PC-9 (cell line): ENCODE measurements at regions not wholly inside any gene's neighbourhood (a gene's known extent, or its start where the extent isn't known, plus 50 kb on each side); places are given as distances from the start of the nearest gene placed in this dataset.

ENCODE experiments used
- BruUV-seq: library from RNA; stranded (reverse); fragments of 400-500 nt; replicated peaks from 2 replicates; lab custom pipeline; 2021; lab: Mats Ljungman, UMichigan
- CTCF ChIA-PET: fragments of 300-600 bp; sonication (Branson Sonifier 250); formaldehyde crosslinking; loops from one replicate; lab custom pipeline; 2022; ENCODE audit warnings: antibody characterized with exemption; lab: Charles Lee
- POLR2A ChIA-PET: fragments of 300-600 bp; sonication (Branson Sonifier 250); formaldehyde crosslinking; loops from one replicate; lab custom pipeline; 2022; ENCODE audit warnings: antibody characterized with exemption; ENCODE audit not compliant: unreplicated experiment; lab: Charles Lee
- DNase-seq, 2 experiments: peaks; one replicate each; pipeline versions ENCODE4 v3.0.0 to v3.0.0-alpha.2; 2015 to 2022; ENCODE audit warnings: mixed read lengths in 1 of 2
- H2AFZ ChIP-seq: fragments of 200-600 bp; sonication (generic); 2 replicates; pipeline ENCODE4 v1.8.1; 2017; ENCODE audit warnings: antibody characterized with exemption
- H3F3A ChIP-seq: fragments of 200-600 bp; sonication (generic); 2 replicates; pipeline ENCODE4 v1.8.1; 2017; ENCODE audit warnings: antibody characterized with exemption, mild to moderate bottlenecking, low read depth; ENCODE audit not compliant: insufficient read depth
- H3K27ac ChIP-seq: fragments of 200-600 bp; sonication (generic); 2 replicates; pipeline ENCODE4 v1.6.1; 2016; ENCODE audit warnings: mixed run types
- H3K27me3 ChIP-seq: fragments of 200-600 bp; sonication (generic); 2 replicates; pipeline ENCODE4 v1.6.1; 2016; ENCODE audit warnings: low read depth, mixed run types; ENCODE audit not compliant: insufficient read depth
- H3K36me3 ChIP-seq: fragments of 200-600 bp; sonication (generic); 2 replicates; pipeline ENCODE4 v1.6.1; 2016; ENCODE audit warnings: low read depth, mixed run types
- H3K4me1 ChIP-seq: fragments of 200-600 bp; sonication (generic); replicated peaks from 2 replicates; pipeline ENCODE4 v1.6.1; 2016; ENCODE audit warnings: mixed run types; ENCODE audit not compliant: insufficient read depth
- H3K4me2 ChIP-seq: fragments of 200-600 bp; sonication (generic); 2 replicates; pipeline ENCODE4 v1.6.1; 2017; ENCODE audit warnings: mixed run types
- H3K4me3 ChIP-seq: fragments of 200-600 bp; sonication (generic); 2 replicates; pipeline ENCODE4 v1.6.1; 2016; ENCODE audit warnings: mixed run types
- H3K79me2 ChIP-seq: fragments of 200-600 bp; sonication (generic); 2 replicates; pipeline ENCODE4 v1.6.1; 2017; ENCODE audit warnings: low read depth, mixed run types
- H3K9me2 ChIP-seq: fragments of 200-600 bp; sonication (generic); 2 replicates; pipeline ENCODE4 v1.8.1; 2017; ENCODE audit warnings: mild to moderate bottlenecking; ENCODE audit not compliant: insufficient read depth
- H3K9me3 ChIP-seq: fragments of 200-600 bp; sonication (generic); 2 replicates; pipeline ENCODE4 v1.8.1; 2016; ENCODE audit warnings: low read depth; ENCODE audit not compliant: insufficient read depth
- H4K20me1 ChIP-seq: fragments of 200-600 bp; sonication (generic); 2 replicates; pipeline ENCODE4 v1.8.1; 2017; ENCODE audit not compliant: insufficient read depth
- EZH2 ChIP-seq: fragments of 200-600 bp; sonication (generic); IDR thresholded peaks from 2 replicates; pipeline ENCODE4 v1.8.0; 2017; ENCODE audit warnings: antibody characterized with exemption, low read depth
- intact Hi-C: fragments of 100-400 bp; cut with micrococcal nuclease; formaldehyde crosslinking; loops from one replicate; pipeline ENCODE4 v1.10.0; 2022; ENCODE audit not compliant: unreplicated experiment
- TF ChIP-seq, protein P1 (sequence below): fragments of 200-600 bp; sonication (generic); conservative IDR thresholded peaks from 2 replicates; pipeline ENCODE4 v1.6.1; 2017; ENCODE audit warnings: mixed run types, antibody characterized with exemption, mild to moderate bottlenecking, moderate library complexity

DNA sequence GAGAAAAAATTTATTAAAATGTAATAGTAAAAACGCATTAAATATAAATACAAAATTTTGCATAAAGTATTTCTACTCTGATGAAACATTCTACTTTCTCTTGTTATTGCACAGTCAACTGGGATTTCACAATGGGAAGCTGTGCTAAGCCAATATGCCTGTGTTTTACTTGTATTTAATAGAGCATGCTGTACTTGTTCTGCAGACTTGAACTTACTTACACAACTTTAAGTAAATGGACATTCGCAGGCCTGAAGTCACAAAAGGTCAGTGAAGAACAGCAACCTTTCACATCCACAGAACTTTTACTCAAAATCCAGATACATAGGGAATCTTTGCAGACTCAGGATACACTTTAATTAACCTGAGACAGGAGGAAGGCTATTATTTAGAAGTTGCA is 409.5 kb downstream of the BTBD3 start:
- H3F3A ChIP-seq: no peaks in the 10 kb centered on the region
- no peak overlapping the region for H3K4me3 ChIP-seq
- no peak for DNase-seq
- H2AFZ ChIP-seq: no peak overlapping the region
- no peaks in the 10 kb centered on the region for H3K4me1 ChIP-seq
- no TSS peak for BruUV-seq
- CTCF ChIA-PET: no interaction called here
- no peaks in the 10 kb centered on the region for H3K79me2 ChIP-seq
- H3K4me2 ChIP-seq: no peak overlapping the region
- no peaks in the 10 kb centered on the region for H4K20me1 ChIP-seq
- no peaks in the 10 kb centered on the region for H3K36me3 ChIP-seq
- intact Hi-C loops: no loop called here
- H3K27ac ChIP-seq: no peak overlapping the region
- peaks cover 6% of the 10 kb centered on the region for H3K9me3 ChIP-seq
- no peaks in the 10 kb centered on the region for H3K9me2 ChIP-seq
- TF ChIP-seq EZH2: no peak
- TF ChIP-seq, protein P1, sequence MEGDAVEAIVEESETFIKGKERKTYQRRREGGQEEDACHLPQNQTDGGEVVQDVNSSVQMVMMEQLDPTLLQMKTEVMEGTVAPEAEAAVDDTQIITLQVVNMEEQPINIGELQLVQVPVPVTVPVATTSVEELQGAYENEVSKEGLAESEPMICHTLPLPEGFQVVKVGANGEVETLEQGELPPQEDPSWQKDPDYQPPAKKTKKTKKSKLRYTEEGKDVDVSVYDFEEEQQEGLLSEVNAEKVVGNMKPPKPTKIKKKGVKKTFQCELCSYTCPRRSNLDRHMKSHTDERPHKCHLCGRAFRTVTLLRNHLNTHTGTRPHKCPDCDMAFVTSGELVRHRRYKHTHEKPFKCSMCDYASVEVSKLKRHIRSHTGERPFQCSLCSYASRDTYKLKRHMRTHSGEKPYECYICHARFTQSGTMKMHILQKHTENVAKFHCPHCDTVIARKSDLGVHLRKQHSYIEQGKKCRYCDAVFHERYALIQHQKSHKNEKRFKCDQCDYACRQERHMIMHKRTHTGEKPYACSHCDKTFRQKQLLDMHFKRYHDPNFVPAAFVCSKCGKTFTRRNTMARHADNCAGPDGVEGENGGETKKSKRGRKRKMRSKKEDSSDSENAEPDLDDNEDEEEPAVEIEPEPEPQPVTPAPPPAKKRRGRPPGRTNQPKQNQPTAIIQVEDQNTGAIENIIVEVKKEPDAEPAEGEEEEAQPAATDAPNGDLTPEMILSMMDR: no peak
- POLR2A ChIA-PET: no interaction called here
- H3K27me3 ChIP-seq: no peaks in the 10 kb centered on the region

DNA sequence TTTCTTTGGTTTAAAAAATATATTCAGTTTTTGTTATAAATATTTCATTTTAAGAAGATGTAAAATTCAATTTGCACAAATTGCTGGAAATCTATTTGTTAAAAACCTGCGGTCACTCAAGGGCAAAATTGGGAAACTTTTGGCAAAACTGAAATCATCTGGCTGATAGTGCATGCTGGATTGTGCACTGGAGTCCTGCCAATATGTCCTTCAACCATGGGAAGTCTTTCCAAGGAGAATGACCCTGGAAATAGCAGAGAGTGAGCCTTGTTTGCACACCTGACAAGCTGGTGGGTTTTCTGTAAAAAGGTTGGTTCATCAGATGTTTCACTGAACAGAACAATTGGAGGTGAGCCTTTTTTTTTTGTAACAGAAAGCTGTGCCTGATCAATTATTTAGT is 413.5 kb downstream of the BTBD3 start:
- no peak overlapping the region for H3K4me2 ChIP-seq
- peaks cover 4% of the 10 kb centered on the region for H3K9me3 ChIP-seq
- TF ChIP-seq, protein P1: no peak
- no peak for TF ChIP-seq EZH2
- no peaks in the 10 kb centered on the region for H3K9me2 ChIP-seq
- ChIA-PET POLR2A (no interaction called here), CTCF (no interaction called here)
- H3K36me3 ChIP-seq: no peaks in the 10 kb centered on the region
- H3K4me1 ChIP-seq: no peaks in the 10 kb centered on the region
- H3K79me2 ChIP-seq: no peaks in the 10 kb centered on the region
- no TSS peak for BruUV-seq
- intact Hi-C loops: no loop called here
- no peak for DNase-seq
- H4K20me1 ChIP-seq: no peaks in the 10 kb centered on the region; the same call in 1 of the 2 replicates
- no peak overlapping the region for H2AFZ ChIP-seq
- H3K27ac ChIP-seq: no peak overlapping the region
- no peaks in the 10 kb centered on the region for H3F3A ChIP-seq
- H3K4me3 ChIP-seq: no peak overlapping the region
- no peaks in the 10 kb centered on the region for H3K27me3 ChIP-seq

DNA sequence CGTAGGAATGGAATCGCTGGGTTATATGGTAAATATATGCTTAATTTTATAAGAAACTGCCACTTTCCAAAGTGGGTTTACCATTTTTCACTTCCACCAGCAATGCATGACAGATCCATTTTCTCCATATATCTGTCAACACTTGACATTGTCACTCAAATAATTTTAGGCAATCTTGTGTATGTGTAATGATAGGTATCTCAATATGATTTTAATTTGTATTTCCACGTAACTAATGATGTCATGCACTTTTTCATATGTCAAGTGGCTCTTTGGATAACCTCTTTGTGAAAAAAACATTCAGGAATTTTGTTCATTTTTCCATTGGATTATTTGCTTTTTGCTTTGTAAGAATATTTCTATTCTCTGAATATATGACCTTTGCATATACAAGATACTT is 419.9 kb downstream of the BTBD3 start:
- Histone ChIP-seq H2AFZ (no peak overlapping the region), H3K9me3 (0 out of 2 replicates have a peak, but pooled peaks cover 5% of the 10 kb centered on the region), H3F3A (no peaks in the 10 kb centered on the region), H3K4me1 (no peaks in the 10 kb centered on the region), H3K36me3 (no peaks in the 10 kb centered on the region), H3K9me2 (no peaks in the 10 kb centered on the region), H4K20me1 (no peaks in the 10 kb centered on the region; the same call in 1 of the 2 replicates), H3K79me2 (no peaks in the 10 kb centered on the region), H3K27ac (no peak overlapping the region), H3K4me3 (no peak overlapping the region), H3K27me3 (no peaks in the 10 kb centered on the region), H3K4me2 (no peak overlapping the region)
- ChIA-PET CTCF (no interaction called here), POLR2A (no interaction called here)
- intact Hi-C loops: no loop called here
- TF ChIP-seq EZH2: no peak
- TF ChIP-seq, protein P1: no peak
- BruUV-seq: no TSS peak
- no peak for DNase-seq
